ENCODE measurements at regions not wholly inside any gene's neighbourhood (a gene's known extent, or its start where the extent isn't known, plus 50 kb on each side); places are given as distances from the start of the nearest gene placed in this dataset.

GRCh38 chr10:3972460-3973301, 187.7 kb upstream of the KLF6 start:
- H3K4me1 ChIP-seq (ENCODE audit: control insufficient read depth, extremely low read depth, insufficient read depth, low read length) = peaks cover 16% of the 10 kb centered on the region
- FAIRE-seq (peak; percentile 78), DNase-seq (ENCODE audit: low read depth, low spot score) (peak; percentile 55)
- intact Hi-C loops (cut with micrococcal nuclease) = no loop called here
- H3K79me2 ChIP-seq (ENCODE audit: control insufficient read depth, insufficient read depth, low read length) = no peaks in the 10 kb centered on the region
- no peak overlapping the region for H3K9ac ChIP-seq (replicated peaks; ENCODE audit: extremely low read depth, insufficient read depth, low read length)
- peak overlapping the region; percentile 22 for H3K4me2 ChIP-seq (ENCODE audit: insufficient read depth, low read length)
- H3K4me3 ChIP-seq (replicated peaks in 1 of 3; ENCODE audit: insufficient read depth in 1 of 3, low read depth in 1 of 3, low read length in 3 of 3) = no peak overlapping the region
- H3K27ac ChIP-seq (ENCODE audit: insufficient read depth, low read depth, low read length) = no peak overlapping the region
- no peaks in the 10 kb centered on the region for H4K20me1 ChIP-seq (replicated peaks; ENCODE audit: control insufficient read depth, extremely low read depth, insufficient read depth, low read length)
- ChIA-PET CTCF (interaction anchor here (1.1 kb wide), 1 partner anchor 71 kb away, joined by 3 read pairs; no protein-coding TSS in a partner anchor), POLR2A (no interaction called here)
- dilution Hi-C loops (cut with MboI; ENCODE audit: extremely low pct_ligation_motif_present, low sequenced_read_pairs) = no loop called here
- TF ChIP-seq JUN (IDR thresholded peaks at IDR 0.05; ENCODE audit: borderline replicate concordance, insufficient read depth, insufficient read length, low read depth) (no peak), CTCF (IDR thresholded peaks at IDR 0.05; ENCODE audit: extremely low read depth in 1 of 2, insufficient read depth in 1 of 2, low read depth in 1 of 2, low read length in 2 of 2) (no peak), POLR2A (IDR thresholded peaks at IDR 0.05; ENCODE audit: low read depth, low read length) (no peak), MAX (IDR thresholded peaks at IDR 0.05; ENCODE audit: insufficient read depth, insufficient read length) (no peak), MYC (IDR thresholded peaks at IDR 0.05; ENCODE audit: low read depth, low read length) (no peak), POLR2AphosphoS5 (IDR thresholded peaks at IDR 0.05; ENCODE audit: insufficient read depth, low read depth, low read length) (no peak), FOS (IDR thresholded peaks at IDR 0.05; ENCODE audit: borderline replicate concordance, insufficient read depth, low read length) (no peak), EZH2 (IDR thresholded peaks at IDR 0.05; ENCODE audit: borderline replicate concordance, low read depth, low read length, severe bottlenecking) (no peak), GATA2 (IDR thresholded peaks at IDR 0.05; ENCODE audit: insufficient read depth, insufficient read length, low read depth, low read length) (no peak)
- no peaks in the 10 kb centered on the region for H3K36me3 ChIP-seq (ENCODE audit: control insufficient read depth in 2 of 2, extremely low read depth in 1 of 2, insufficient read depth in 2 of 2, low read length in 2 of 2)
- no peaks in the 10 kb centered on the region for H3K27me3 ChIP-seq (ENCODE audit: control insufficient read depth in 2 of 2, insufficient read depth in 2 of 2, low read length in 2 of 2)
- H3K9me1 ChIP-seq (replicated peaks; ENCODE audit: control insufficient read depth, extremely low read depth, insufficient read depth, low read length) = no peaks in the 10 kb centered on the region
- H2AFZ ChIP-seq (ENCODE audit: low read depth, low read length) = peak overlapping the region; percentile 83
- H3K9me3 ChIP-seq (replicated peaks; ENCODE audit: control insufficient read depth, insufficient read depth, low read length) = no peaks in the 10 kb centered on the region
- no TSS peak for BruUV-seq (replicated peaks)
